ENCODE measurements at regions not wholly inside any gene's neighbourhood (a gene's known extent, or its start where the extent isn't known, plus 50 kb on each side); places are given as distances from the start of the nearest gene placed in this dataset.
A peak's percentile ranks its signal among the peaks of the same experiment; 100 is the strongest.

- Histone ChIP-seq H3K36me3 (ENCODE audit: control insufficient read depth in 2 of 3, insufficient read depth in 3 of 3, low read length in 3 of 3) (no peaks in the 10 kb centered on the region), H3K9ac (ENCODE audit: low read length in 3 of 3) (no peak overlapping the region), H3K4me1 (ENCODE audit: control insufficient read depth in 2 of 3, insufficient read depth in 2 of 3, low read depth in 1 of 3, low read length in 3 of 3) (no peaks in the 10 kb centered on the region), H3K27me3 (ENCODE audit: control insufficient read depth, insufficient read depth, low read length) (no peaks in the 10 kb centered on the region), H3K9me3 (ENCODE audit: control insufficient read depth in 2 of 3, insufficient read depth in 1 of 3, low read length in 3 of 3) (no peaks in the 10 kb centered on the region), H3K27ac (ENCODE audit: low read depth in 2 of 2, low read length in 2 of 2) (no peak overlapping the region), H3K4me3 (ENCODE audit: low read length in 3 of 3) (no peak overlapping the region)
- intact Hi-C loops (cut with DNase I): no loop called here
- DNase-seq: peak in 2 of 5 donors; percentile 6 to 32
- FAIRE-seq: no peak
- TF ChIP-seq, protein P1, sequence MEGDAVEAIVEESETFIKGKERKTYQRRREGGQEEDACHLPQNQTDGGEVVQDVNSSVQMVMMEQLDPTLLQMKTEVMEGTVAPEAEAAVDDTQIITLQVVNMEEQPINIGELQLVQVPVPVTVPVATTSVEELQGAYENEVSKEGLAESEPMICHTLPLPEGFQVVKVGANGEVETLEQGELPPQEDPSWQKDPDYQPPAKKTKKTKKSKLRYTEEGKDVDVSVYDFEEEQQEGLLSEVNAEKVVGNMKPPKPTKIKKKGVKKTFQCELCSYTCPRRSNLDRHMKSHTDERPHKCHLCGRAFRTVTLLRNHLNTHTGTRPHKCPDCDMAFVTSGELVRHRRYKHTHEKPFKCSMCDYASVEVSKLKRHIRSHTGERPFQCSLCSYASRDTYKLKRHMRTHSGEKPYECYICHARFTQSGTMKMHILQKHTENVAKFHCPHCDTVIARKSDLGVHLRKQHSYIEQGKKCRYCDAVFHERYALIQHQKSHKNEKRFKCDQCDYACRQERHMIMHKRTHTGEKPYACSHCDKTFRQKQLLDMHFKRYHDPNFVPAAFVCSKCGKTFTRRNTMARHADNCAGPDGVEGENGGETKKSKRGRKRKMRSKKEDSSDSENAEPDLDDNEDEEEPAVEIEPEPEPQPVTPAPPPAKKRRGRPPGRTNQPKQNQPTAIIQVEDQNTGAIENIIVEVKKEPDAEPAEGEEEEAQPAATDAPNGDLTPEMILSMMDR (IDR thresholded peaks at IDR 0.05; ENCODE audit: borderline replicate concordance, extremely low read depth, insufficient read depth): no peak
These were observed 1109.8 kb downstream of the TMTC2 start for GRCh38 chr12:83796531-83796930.

DNA sequence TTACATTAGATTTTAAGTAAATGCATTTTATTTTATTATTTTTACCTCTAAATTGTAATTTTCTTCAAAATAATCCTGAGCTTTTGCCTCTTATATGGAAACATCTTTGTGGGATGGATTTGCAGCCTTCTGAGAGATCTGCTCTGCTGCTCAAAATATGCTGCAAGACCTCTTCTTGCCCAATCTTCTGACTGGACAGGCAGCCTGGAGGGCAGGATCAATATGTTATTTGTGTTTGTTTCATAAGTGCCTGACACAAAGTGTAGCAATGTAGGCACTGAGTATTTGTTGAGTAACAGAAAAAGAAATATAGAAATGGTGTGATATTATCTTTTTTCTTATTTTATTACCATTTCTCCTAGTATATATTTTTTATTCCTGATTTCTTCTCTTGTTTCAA, 1106.9 kb downstream of the TMTC2 start:
- DNase-seq (no peak), FAIRE-seq (no peak)
- intact Hi-C loops (cut with DNase I): no loop called here

GRCh38 chr12:83784298-83784890, 1097.7 kb downstream of the TMTC2 start:
- H3K4me1 ChIP-seq (ENCODE audit: control insufficient read depth in 2 of 3, insufficient read depth in 2 of 3, low read depth in 1 of 3, low read length in 3 of 3): no peaks in the 10 kb centered on the region
- TF ChIP-seq, protein P1 (IDR thresholded peaks at IDR 0.05; ENCODE audit: borderline replicate concordance, extremely low read depth, insufficient read depth): no peak
- no peak for DNase-seq
- no peaks in the 10 kb centered on the region for H3K36me3 ChIP-seq (ENCODE audit: control insufficient read depth in 2 of 3, insufficient read depth in 3 of 3, low read length in 3 of 3)
- no peak overlapping the region for H3K27ac ChIP-seq (ENCODE audit: low read depth in 2 of 2, low read length in 2 of 2)
- intact Hi-C loops (cut with DNase I): no loop called here
- FAIRE-seq: no peak
- H3K27me3 ChIP-seq (ENCODE audit: control insufficient read depth, insufficient read depth, low read length): no peaks in the 10 kb centered on the region
- H3K4me3 ChIP-seq (ENCODE audit: low read length in 3 of 3): no peak overlapping the region
- H3K9ac ChIP-seq (ENCODE audit: low read length in 3 of 3): no peak overlapping the region
- no peaks in the 10 kb centered on the region for H3K9me3 ChIP-seq (ENCODE audit: control insufficient read depth in 2 of 3, insufficient read depth in 1 of 3, low read length in 3 of 3)

More for the DNA sequence above, 1106.9 kb downstream of the TMTC2 start:
- Histone ChIP-seq H3K27ac (ENCODE audit: low read depth in 2 of 2, low read length in 2 of 2) (no peak overlapping the region), H3K27me3 (ENCODE audit: control insufficient read depth, insufficient read depth, low read length) (no peaks in the 10 kb centered on the region), H3K4me3 (ENCODE audit: low read length in 3 of 3) (no peak overlapping the region), H3K9ac (ENCODE audit: low read length in 3 of 3) (no peak overlapping the region), H3K36me3 (ENCODE audit: control insufficient read depth in 2 of 3, insufficient read depth in 3 of 3, low read length in 3 of 3) (no peaks in the 10 kb centered on the region), H3K4me1 (ENCODE audit: control insufficient read depth in 2 of 3, insufficient read depth in 2 of 3, low read depth in 1 of 3, low read length in 3 of 3) (no peaks in the 10 kb centered on the region), H3K9me3 (ENCODE audit: control insufficient read depth in 2 of 3, insufficient read depth in 1 of 3, low read length in 3 of 3) (no peaks in the 10 kb centered on the region)
- TF ChIP-seq, protein P1 (IDR thresholded peaks at IDR 0.05; ENCODE audit: borderline replicate concordance, extremely low read depth, insufficient read depth): no peak

- TF ChIP-seq, protein P1 (IDR thresholded peaks at IDR 0.05; ENCODE audit: borderline replicate concordance, extremely low read depth, insufficient read depth): no peak
- Histone ChIP-seq H3K9me3 (ENCODE audit: control insufficient read depth in 2 of 3, insufficient read depth in 1 of 3, low read length in 3 of 3) (no peaks in the 10 kb centered on the region), H3K36me3 (ENCODE audit: control insufficient read depth in 2 of 3, insufficient read depth in 3 of 3, low read length in 3 of 3) (no peaks in the 10 kb centered on the region), H3K9ac (ENCODE audit: low read length in 3 of 3) (no peak overlapping the region), H3K4me1 (ENCODE audit: control insufficient read depth in 2 of 3, insufficient read depth in 2 of 3, low read depth in 1 of 3, low read length in 3 of 3) (no peaks in the 10 kb centered on the region), H3K4me3 (ENCODE audit: low read length in 3 of 3) (no peak overlapping the region), H3K27ac (ENCODE audit: low read depth in 2 of 2, low read length in 2 of 2) (no peak overlapping the region), H3K27me3 (ENCODE audit: control insufficient read depth, insufficient read depth, low read length) (no peaks in the 10 kb centered on the region)
- intact Hi-C loops (cut with DNase I): no loop called here
- no peak for DNase-seq
- no peak for FAIRE-seq
These were observed 1092.8 kb downstream of the TMTC2 start for GRCh38 chr12:83779526-83779925.
